Breast epithelium (tissue), 3 donors: ENCODE measurements at regions not wholly inside any gene's neighbourhood (a gene's known extent, or its start where the extent isn't known, plus 50 kb on each side); places are given as distances from the start of the nearest gene placed in this dataset.
"Not testable (repeated sequence)": the region's sequence is repeated elsewhere in the genome, so short reads cannot be mapped to it uniquely, and the experiment has no call there.

Experiments used
- POLR2A ChIP-seq: fragments of 450-650 bp; IDR thresholded peaks from one replicate; pipeline ENCODE4 v1.6.1; 2016; ENCODE audit warnings: antibody characterized with exemption, mild to moderate bottlenecking, moderate library complexity
- POLR2AphosphoS5 ChIP-seq, 3 donors: sonication (generic); formaldehyde crosslinking; IDR thresholded peaks; one replicate each; pipeline ENCODE4 v1.6.1; 2017; ENCODE audit warnings: antibody characterized with exemption in 3 of 3
- TF ChIP-seq, protein P1 (sequence below), 3 donors: fragments of 450-650 bp; IDR thresholded peaks; one replicate each; pipeline ENCODE4 v1.5.1; 2016 to 2017; ENCODE audit warnings: antibody characterized with exemption in 3 of 3, mild to moderate bottlenecking in 3 of 3, moderate library complexity in 3 of 3

DNA sequence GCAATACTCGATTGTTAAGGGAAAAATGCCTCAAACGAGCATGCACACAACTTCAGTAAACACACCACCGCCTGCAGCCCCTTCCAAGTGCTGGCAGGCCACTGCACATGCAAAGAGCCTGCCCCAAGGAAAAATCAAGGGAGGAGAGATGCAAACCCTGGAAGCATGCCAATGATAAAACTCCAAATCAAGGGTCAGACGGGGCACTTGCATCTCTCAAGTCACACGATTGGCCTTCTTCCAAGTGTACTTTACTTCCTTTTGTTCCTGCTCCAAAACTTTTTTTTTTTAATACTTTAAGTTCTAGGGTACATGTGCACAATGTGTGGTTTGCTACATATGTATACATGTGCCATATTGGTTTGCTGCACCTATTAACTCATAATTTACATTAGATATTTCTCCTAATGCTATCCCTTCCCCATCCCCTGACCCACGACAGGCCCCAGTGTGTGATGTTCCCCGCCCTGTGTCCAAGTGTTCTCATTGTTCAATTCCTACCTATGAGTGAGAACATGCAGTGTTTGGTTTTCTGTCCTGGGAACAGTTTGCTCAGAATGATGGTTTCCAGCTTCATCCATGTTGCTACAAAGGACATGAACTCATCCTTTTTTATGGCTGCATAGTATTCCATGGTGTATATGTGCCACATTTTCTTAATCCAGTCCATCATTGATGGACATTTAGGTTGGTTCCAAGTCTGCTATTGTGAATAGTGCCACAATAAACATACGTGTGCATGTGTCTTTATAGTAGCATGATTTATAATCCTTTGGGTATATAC is 157.8 kb downstream of the MAIP1 start:
- TF ChIP-seq POLR2A; POLR2AphosphoS5 (IDR thresholded peaks at IDR 0.05): not testable (repeated sequence)
- TF ChIP-seq, protein P1, sequence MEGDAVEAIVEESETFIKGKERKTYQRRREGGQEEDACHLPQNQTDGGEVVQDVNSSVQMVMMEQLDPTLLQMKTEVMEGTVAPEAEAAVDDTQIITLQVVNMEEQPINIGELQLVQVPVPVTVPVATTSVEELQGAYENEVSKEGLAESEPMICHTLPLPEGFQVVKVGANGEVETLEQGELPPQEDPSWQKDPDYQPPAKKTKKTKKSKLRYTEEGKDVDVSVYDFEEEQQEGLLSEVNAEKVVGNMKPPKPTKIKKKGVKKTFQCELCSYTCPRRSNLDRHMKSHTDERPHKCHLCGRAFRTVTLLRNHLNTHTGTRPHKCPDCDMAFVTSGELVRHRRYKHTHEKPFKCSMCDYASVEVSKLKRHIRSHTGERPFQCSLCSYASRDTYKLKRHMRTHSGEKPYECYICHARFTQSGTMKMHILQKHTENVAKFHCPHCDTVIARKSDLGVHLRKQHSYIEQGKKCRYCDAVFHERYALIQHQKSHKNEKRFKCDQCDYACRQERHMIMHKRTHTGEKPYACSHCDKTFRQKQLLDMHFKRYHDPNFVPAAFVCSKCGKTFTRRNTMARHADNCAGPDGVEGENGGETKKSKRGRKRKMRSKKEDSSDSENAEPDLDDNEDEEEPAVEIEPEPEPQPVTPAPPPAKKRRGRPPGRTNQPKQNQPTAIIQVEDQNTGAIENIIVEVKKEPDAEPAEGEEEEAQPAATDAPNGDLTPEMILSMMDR (IDR thresholded peaks at IDR 0.05), result not testable (repeated sequence)
